Body of pancreas (tissue), 4 donors: ENCODE measurements at regions not wholly inside any gene's neighbourhood (a gene's known extent, or its start where the extent isn't known, plus 50 kb on each side); places are given as distances from the start of the nearest gene placed in this dataset.

Experiments
- ATAC-seq: fragments of 150-250 bp; one replicate; pipeline ENCODE4 v1.9.1; 2016
- DNase-seq, 4 donors: peaks; one replicate each; pipeline ENCODE4 v3.0.0-alpha.2; 2019
- H3K27ac ChIP-seq, 4 donors: fragments of 200-600 bp; sonication (generic); 1 replicate in 3 of 4; 2 replicates in 1 of 4; pipeline versions ENCODE4 v1.5.1 to v1.6.1; 2016 to 2019; ENCODE audit warnings: mild to moderate bottlenecking in 1 of 4, mixed read lengths in 1 of 4, moderate library complexity in 1 of 4
- H3K27me3 ChIP-seq, 2 donors: fragments of 200-600 bp; sonication (generic); one replicate each; pipeline ENCODE4 v1.6.0; 2016; ENCODE audit warnings: mild to moderate bottlenecking in 1 of 2
- H3K36me3 ChIP-seq, 2 donors: fragments of 200-600 bp; sonication (generic); replicated peaks in 1 of 2; 2 replicates each; pipeline ENCODE4 v1.5.1; 2016; ENCODE audit warnings: low read depth in 2 of 2; ENCODE audit not compliant: insufficient read depth in 1 of 2
- H3K4me1 ChIP-seq: fragments of 200-600 bp; sonication (generic); one replicate; pipeline ENCODE4 v1.6.0; 2016
- H3K4me3 ChIP-seq, 2 donors: fragments of 200-600 bp; sonication (generic); 1 replicate in 1 of 2; 2 replicates in 1 of 2; pipeline ENCODE4 v1.5.1; 2016 to 2019
- H3K9me3 ChIP-seq, 3 donors: fragments of 200-600 bp; sonication (generic); 1 replicate in 2 of 3; 2 replicates in 1 of 3; pipeline ENCODE4 v1.5.1; 2016
- CTCF ChIP-seq, 7 experiments: fragments of 450-650 bp in 4 of 7; fragments of 200-600 bp in 3 of 7; sonication (generic) in 3 of 7; IDR thresholded peaks; one replicate each; pipeline ENCODE4 v1.5.1; 2016 to 2019; ENCODE audit warnings: antibody characterized with exemption in 7 of 7
- POLR2A ChIP-seq, 3 donors: fragments of 450-650 bp; IDR thresholded peaks; one replicate each; pipeline ENCODE4 v1.6.1; 2016; ENCODE audit warnings: antibody characterized with exemption in 3 of 3, mild to moderate bottlenecking in 2 of 3
- WGBS, 2 donors: methylation state at CpG; one replicate each; pipeline ENCODE4 v1.1.5; 2017; 5-methylcytosine and 5-hydroxymethylcytosine counted together
- intact Hi-C: fragments of 100-400 bp; cut with DNase I; formaldehyde crosslinking; loops from one replicate; pipeline ENCODE4 v1.15.1; 2023

GRCh38 chr3:188001093-188001492 lies 152.9 kb upstream of the LPP start:
- DNase-seq (no peak), ATAC-seq (no peak)
- TF ChIP-seq CTCF (IDR thresholded peaks at IDR 0.05) (no peak), POLR2A (IDR thresholded peaks at IDR 0.05) (no peak)
- Histone ChIP-seq H3K27ac (no peak overlapping the region), H3K4me3 (no peak overlapping the region), H3K36me3 (no peaks in the 10 kb centered on the region), H3K9me3 (no peaks in the 10 kb centered on the region), H3K4me1 (peaks cover 51% of the 10 kb centered on the region), H3K27me3 (no peaks in the 10 kb centered on the region)
- 39 to 52% methylated on average over 3 of the region's 3 CpGs for WGBS, 2 donors
- intact Hi-C loops: no loop called here

GRCh38 chr3:188001926-188002325 lies 152.0 kb upstream of the LPP start:
- no peaks in the 10 kb centered on the region for H3K27me3 ChIP-seq
- no peak overlapping the region for H3K4me3 ChIP-seq
- no peaks in the 10 kb centered on the region for H3K36me3 ChIP-seq
- TF ChIP-seq POLR2A (IDR thresholded peaks at IDR 0.05): no peak
- no peak for TF ChIP-seq CTCF (IDR thresholded peaks at IDR 0.05)
- intact Hi-C loops: no loop called here
- no peak for DNase-seq
- peaks cover 51% of the 10 kb centered on the region for H3K4me1 ChIP-seq
- H3K27ac ChIP-seq: peak overlapping the region in 1 of 4 donors; percentile 72
- ATAC-seq: no peak
- no peaks in the 10 kb centered on the region for H3K9me3 ChIP-seq

GRCh38 chr3:188002626-188003138 lies 151.3 kb upstream of the LPP start:
- Histone ChIP-seq H3K9me3 (no peaks in the 10 kb centered on the region), H3K36me3 (no peaks in the 10 kb centered on the region), H3K27me3 (no peaks in the 10 kb centered on the region), H3K4me1 (peaks cover 50% of the 10 kb centered on the region), H3K27ac (peak overlapping the region in 3 of 4 donors; percentile 34 to 72 (median 53)), H3K4me3 (no peak overlapping the region)
- ATAC-seq (no peak), DNase-seq (no peak)
- intact Hi-C loops: no loop called here
- TF ChIP-seq POLR2A (IDR thresholded peaks at IDR 0.05): no peak
- TF ChIP-seq CTCF (IDR thresholded peaks at IDR 0.05): no peak
- 96 to 100% methylated on average over 1 of the region's 1 CpG for WGBS, 2 donors

- DNase-seq: peak; percentile 24 to 68 (median 41)
- peak; percentile 83 for ATAC-seq
- no peaks in the 10 kb centered on the region for H3K27me3 ChIP-seq
- H3K36me3 ChIP-seq: no peaks in the 10 kb centered on the region
- WGBS, 2 donors: 16 to 25% methylated on average over 9 of the region's 9 CpGs
- no peak overlapping the region for H3K4me3 ChIP-seq
- H3K27ac ChIP-seq: peak overlapping the region; percentile 20 to 72 (median 44)
- intact Hi-C loops: no loop called here
- peaks cover 42% of the 10 kb centered on the region for H3K4me1 ChIP-seq
- no peaks in the 10 kb centered on the region for H3K9me3 ChIP-seq
- TF ChIP-seq CTCF (IDR thresholded peaks at IDR 0.05) (peak in 1 of 7 experiments; percentile 7), POLR2A (IDR thresholded peaks at IDR 0.05) (no peak)
Observed at GRCh38 chr3:188003188-188004171, 150.5 kb upstream of the LPP start.
